H1 (cell line): ENCODE measurements at regions not wholly inside any gene's neighbourhood (a gene's known extent, or its start where the extent isn't known, plus 50 kb on each side); places are given as distances from the start of the nearest gene placed in this dataset.

Experiments
- ASH2L ChIP-seq: fragments of 200-600, 300-600 bp; sonication (generic); IDR thresholded peaks from one replicate; pipeline ENCODE4 v1.7.1; 2017; ENCODE audit warnings: low read length
- BACH1 ChIP-seq: IDR thresholded peaks from 2 replicates; pipeline ENCODE4 v1.6.1; 2012; ENCODE audit warnings: low read length, improper control_type of control experiment
- CBX5 ChIP-seq: fragments of 300-800, 300-1000 bp; sonication (generic); IDR thresholded peaks from 2 replicates; pipeline ENCODE4 v1.7.1; 2016; ENCODE audit warnings: antibody characterized with exemption, low read length, low read depth
- CBX8 ChIP-seq: fragments of 300-800, 300-1000 bp; sonication (generic); IDR thresholded peaks from 2 replicates; pipeline ENCODE4 v1.7.1; 2016; ENCODE audit warnings: low read depth, low read length, borderline replicate concordance
- EZH2 ChIP-seq: fragments of 200-600 bp; sonication (generic); IDR thresholded peaks from 2 replicates; pipeline ENCODE4 v1.7.1; 2012; ENCODE audit warnings: low read depth, mild to moderate bottlenecking, moderate library complexity, low read length, inconsistent platforms; ENCODE audit not compliant: severe bottlenecking
- FOSL1 ChIP-seq: IDR thresholded peaks from 2 replicates; pipeline ENCODE4 v1.6.1; 2011; ENCODE audit warnings: mild to moderate bottlenecking, low read depth, low read length, moderate library complexity; ENCODE audit not compliant: insufficient read depth
- KDM1A ChIP-seq: fragments of 200-600, 300-600 bp; sonication (generic); IDR thresholded peaks from 2 replicates; pipeline ENCODE4 v1.7.1; 2016; ENCODE audit warnings: mild to moderate bottlenecking, low read length, borderline replicate concordance
- KDM4A ChIP-seq: IDR thresholded peaks from one replicate; pipeline ENCODE4 v1.7.1; 2012; ENCODE audit warnings: low read depth, mild to moderate bottlenecking, moderate library complexity, low read length, inconsistent platforms; ENCODE audit not compliant: severe bottlenecking
- NRF1 ChIP-seq: IDR thresholded peaks from 2 replicates; pipeline ENCODE4 v1.6.1; 2011; ENCODE audit warnings: mild to moderate bottlenecking, low read depth, low read length, improper control_type of control experiment
- SIX5 ChIP-seq: IDR thresholded peaks from 2 replicates; pipeline ENCODE4 v1.6.1; 2011; ENCODE audit warnings: mild to moderate bottlenecking, low read depth, low read length
- SP4 ChIP-seq: IDR thresholded peaks from 2 replicates; pipeline ENCODE4 v1.6.1; 2012; ENCODE audit warnings: low read length, inconsistent platforms
- TBP ChIP-seq: IDR thresholded peaks from 2 replicates; pipeline ENCODE4 v1.6.1; 2011; ENCODE audit warnings: low read depth, low read length, improper control_type of control experiment
- TF ChIP-seq, protein P1 (sequence below): fragments of 300-600 bp; sonication (generic); IDR thresholded peaks from 2 replicates; pipeline ENCODE4 v1.7.1; 2012; ENCODE audit warnings: low read length, moderate library complexity, mild to moderate bottlenecking, inconsistent platforms; ENCODE audit not compliant: insufficient replicate concordance

DNA sequence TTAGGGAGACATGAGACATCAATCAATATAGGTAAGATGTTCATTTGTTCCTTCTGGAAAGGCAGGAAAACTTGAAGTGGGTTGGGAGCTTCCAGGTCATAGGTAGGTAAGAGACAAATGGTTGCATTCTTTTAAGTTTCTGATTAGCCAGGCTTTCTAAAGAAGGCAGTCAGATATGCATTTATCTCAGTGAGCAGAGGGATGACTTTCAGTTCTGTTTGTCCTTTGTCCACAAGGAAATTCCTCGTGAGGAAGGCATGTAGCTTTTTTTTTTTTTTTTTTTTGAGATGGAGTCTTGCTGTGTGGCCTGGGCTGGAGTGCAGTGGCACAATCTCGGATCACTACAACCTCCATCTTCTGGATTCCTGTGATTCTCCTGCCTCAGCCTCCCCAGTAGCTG lies 155.3 kb upstream of the ABCA1 start (continued):
- TF ChIP-seq, protein P1, sequence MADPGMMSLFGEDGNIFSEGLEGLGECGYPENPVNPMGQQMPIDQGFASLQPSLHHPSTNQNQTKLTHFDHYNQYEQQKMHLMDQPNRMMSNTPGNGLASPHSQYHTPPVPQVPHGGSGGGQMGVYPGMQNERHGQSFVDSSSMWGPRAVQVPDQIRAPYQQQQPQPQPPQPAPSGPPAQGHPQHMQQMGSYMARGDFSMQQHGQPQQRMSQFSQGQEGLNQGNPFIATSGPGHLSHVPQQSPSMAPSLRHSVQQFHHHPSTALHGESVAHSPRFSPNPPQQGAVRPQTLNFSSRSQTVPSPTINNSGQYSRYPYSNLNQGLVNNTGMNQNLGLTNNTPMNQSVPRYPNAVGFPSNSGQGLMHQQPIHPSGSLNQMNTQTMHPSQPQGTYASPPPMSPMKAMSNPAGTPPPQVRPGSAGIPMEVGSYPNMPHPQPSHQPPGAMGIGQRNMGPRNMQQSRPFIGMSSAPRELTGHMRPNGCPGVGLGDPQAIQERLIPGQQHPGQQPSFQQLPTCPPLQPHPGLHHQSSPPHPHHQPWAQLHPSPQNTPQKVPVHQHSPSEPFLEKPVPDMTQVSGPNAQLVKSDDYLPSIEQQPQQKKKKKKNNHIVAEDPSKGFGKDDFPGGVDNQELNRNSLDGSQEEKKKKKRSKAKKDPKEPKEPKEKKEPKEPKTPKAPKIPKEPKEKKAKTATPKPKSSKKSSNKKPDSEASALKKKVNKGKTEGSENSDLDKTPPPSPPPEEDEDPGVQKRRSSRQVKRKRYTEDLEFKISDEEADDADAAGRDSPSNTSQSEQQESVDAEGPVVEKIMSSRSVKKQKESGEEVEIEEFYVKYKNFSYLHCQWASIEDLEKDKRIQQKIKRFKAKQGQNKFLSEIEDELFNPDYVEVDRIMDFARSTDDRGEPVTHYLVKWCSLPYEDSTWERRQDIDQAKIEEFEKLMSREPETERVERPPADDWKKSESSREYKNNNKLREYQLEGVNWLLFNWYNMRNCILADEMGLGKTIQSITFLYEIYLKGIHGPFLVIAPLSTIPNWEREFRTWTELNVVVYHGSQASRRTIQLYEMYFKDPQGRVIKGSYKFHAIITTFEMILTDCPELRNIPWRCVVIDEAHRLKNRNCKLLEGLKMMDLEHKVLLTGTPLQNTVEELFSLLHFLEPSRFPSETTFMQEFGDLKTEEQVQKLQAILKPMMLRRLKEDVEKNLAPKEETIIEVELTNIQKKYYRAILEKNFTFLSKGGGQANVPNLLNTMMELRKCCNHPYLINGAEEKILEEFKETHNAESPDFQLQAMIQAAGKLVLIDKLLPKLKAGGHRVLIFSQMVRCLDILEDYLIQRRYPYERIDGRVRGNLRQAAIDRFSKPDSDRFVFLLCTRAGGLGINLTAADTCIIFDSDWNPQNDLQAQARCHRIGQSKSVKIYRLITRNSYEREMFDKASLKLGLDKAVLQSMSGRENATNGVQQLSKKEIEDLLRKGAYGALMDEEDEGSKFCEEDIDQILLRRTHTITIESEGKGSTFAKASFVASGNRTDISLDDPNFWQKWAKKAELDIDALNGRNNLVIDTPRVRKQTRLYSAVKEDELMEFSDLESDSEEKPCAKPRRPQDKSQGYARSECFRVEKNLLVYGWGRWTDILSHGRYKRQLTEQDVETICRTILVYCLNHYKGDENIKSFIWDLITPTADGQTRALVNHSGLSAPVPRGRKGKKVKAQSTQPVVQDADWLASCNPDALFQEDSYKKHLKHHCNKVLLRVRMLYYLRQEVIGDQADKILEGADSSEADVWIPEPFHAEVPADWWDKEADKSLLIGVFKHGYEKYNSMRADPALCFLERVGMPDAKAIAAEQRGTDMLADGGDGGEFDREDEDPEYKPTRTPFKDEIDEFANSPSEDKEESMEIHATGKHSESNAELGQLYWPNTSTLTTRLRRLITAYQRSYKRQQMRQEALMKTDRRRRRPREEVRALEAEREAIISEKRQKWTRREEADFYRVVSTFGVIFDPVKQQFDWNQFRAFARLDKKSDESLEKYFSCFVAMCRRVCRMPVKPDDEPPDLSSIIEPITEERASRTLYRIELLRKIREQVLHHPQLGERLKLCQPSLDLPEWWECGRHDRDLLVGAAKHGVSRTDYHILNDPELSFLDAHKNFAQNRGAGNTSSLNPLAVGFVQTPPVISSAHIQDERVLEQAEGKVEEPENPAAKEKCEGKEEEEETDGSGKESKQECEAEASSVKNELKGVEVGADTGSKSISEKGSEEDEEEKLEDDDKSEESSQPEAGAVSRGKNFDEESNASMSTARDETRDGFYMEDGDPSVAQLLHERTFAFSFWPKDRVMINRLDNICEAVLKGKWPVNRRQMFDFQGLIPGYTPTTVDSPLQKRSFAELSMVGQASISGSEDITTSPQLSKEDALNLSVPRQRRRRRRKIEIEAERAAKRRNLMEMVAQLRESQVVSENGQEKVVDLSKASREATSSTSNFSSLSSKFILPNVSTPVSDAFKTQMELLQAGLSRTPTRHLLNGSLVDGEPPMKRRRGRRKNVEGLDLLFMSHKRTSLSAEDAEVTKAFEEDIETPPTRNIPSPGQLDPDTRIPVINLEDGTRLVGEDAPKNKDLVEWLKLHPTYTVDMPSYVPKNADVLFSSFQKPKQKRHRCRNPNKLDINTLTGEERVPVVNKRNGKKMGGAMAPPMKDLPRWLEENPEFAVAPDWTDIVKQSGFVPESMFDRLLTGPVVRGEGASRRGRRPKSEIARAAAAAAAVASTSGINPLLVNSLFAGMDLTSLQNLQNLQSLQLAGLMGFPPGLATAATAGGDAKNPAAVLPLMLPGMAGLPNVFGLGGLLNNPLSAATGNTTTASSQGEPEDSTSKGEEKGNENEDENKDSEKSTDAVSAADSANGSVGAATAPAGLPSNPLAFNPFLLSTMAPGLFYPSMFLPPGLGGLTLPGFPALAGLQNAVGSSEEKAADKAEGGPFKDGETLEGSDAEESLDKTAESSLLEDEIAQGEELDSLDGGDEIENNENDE = no peak
- TF ChIP-seq NRF1 (no peak), EZH2 (no peak), CBX5 (no peak), KDM1A (no peak), FOSL1 (no peak), BACH1 (no peak), KDM4A (no peak), SIX5 (no peak), SP4 (no peak), ASH2L (no peak), CBX8 (no peak), TBP (no peak)
